A549 (cell line): ENCODE measurements at regions not wholly inside any gene's neighbourhood (a gene's known extent, or its start where the extent isn't known, plus 50 kb on each side); places are given as distances from the start of the nearest gene placed in this dataset.

Experiments
- ATAC-seq, 2 experiments: fragments of 200-7000 bp in 1 of 2; fragments of >200 bp in 1 of 2; cut with Nextera tagmentation in 1 of 2; cut with Tn5 transposase in 1 of 2; 3 replicates each; pipeline versions ENCODE4 v1.8.0 to v1.9.1; 2018 to 2020; ENCODE audit warnings: mild to moderate bottlenecking in 1 of 2, moderate library complexity in 1 of 2
- CTCF ChIA-PET: fragments of 300-600 bp; sonication (Branson Sonifier 250); formaldehyde crosslinking; extraction: SDS; loops from one replicate; lab custom pipeline; 2021; ENCODE audit warnings: antibody characterized with exemption, inconsistent platforms; lab: Yijun Ruan, JAX
- POLR2A ChIA-PET: fragments of 350-600 bp; formaldehyde crosslinking; extraction: SDS; loops from one replicate; lab custom pipeline; 2021; ENCODE audit warnings: antibody characterized with exemption, inconsistent platforms; lab: Yijun Ruan, JAX
- DNase-seq, 2 experiments: peaks; one replicate each; pipeline versions ENCODE4 v3.0.0 to v3.0.0-alpha.2; 2011 to 2016; ENCODE audit warnings: low read depth in 1 of 2, low spot score in 1 of 2
- FAIRE-seq: peaks from 2 replicates; lab custom pipeline; 2011; peaks lifted over from hg19 to GRCh38; lab: Jason Lieb, UNC
- H3K27ac ChIP-seq, 2 experiments: fragments of >200 bp; sonication (Bioruptor Twin); formaldehyde crosslinking; 3 replicates each; pipeline ENCODE4 v1.5.1; 2016 to 2017
- H3K4me1 ChIP-seq: fragments of >200 bp; sonication (Bioruptor Twin); formaldehyde crosslinking; 3 replicates; pipeline ENCODE4 v1.6.1; 2016
- H3K4me2 ChIP-seq: fragments of >200 bp; sonication (Bioruptor Twin); formaldehyde crosslinking; 3 replicates; pipeline ENCODE4 v1.6.1; 2016
- H3K4me3 ChIP-seq: fragments of >200 bp; sonication (Bioruptor Twin); formaldehyde crosslinking; 3 replicates; pipeline ENCODE4 v1.5.1; 2016
- H3K9me3 ChIP-seq: fragments of >200 bp; sonication (Bioruptor Twin); formaldehyde crosslinking; 3 replicates; pipeline ENCODE4 v1.6.1; 2016
- CBX8 ChIP-seq: fragments of 200-600 bp; sonication (generic); IDR thresholded peaks from 2 replicates; pipeline ENCODE4 v1.6.1; 2016
- CEBPB ChIP-seq, 2 experiments: fragments of >200 bp in 1 of 2; sonication (Bioruptor Twin) in 1 of 2; formaldehyde crosslinking in 1 of 2; IDR thresholded peaks; 2 replicates each; pipeline ENCODE4 v1.6.1; 2012 to 2016
- CHD2 ChIP-seq: fragments of 150-350 bp; IDR thresholded peaks from 2 replicates; pipeline ENCODE4 v1.6.1; 2014; ENCODE audit warnings: low read length; ENCODE audit not compliant: partially characterized antibody
- CHD4 ChIP-seq: fragments of 200-600 bp; sonication (generic); IDR thresholded peaks from 2 replicates; pipeline ENCODE4 v1.6.1; 2016; ENCODE audit warnings: antibody characterized with exemption, mild to moderate bottlenecking, borderline replicate concordance
- CTCF ChIP-seq: fragments of >200 bp; sonication (Bioruptor Twin); formaldehyde crosslinking; IDR thresholded peaks from 3 replicates; pipeline ENCODE4 v1.5.1; 2016
- EHMT2 ChIP-seq: fragments of 200-600 bp; sonication (generic); IDR thresholded peaks from 2 replicates; pipeline ENCODE4 v1.6.1; 2016; ENCODE audit warnings: antibody characterized with exemption, low read depth, mild to moderate bottlenecking, moderate library complexity
- ELK1 ChIP-seq: fragments of 150-350 bp; IDR thresholded peaks from 2 replicates; pipeline ENCODE4 v1.6.1; 2014; ENCODE audit warnings: low read depth, mild to moderate bottlenecking, low read length
- EP300 ChIP-seq, 2 experiments: fragments of >200 bp; sonication (Bioruptor Twin); formaldehyde crosslinking; IDR thresholded peaks; 2 replicates in 1 of 2; 3 replicates in 1 of 2; pipeline ENCODE4 v1.6.1; 2016 to 2017
- FOXS1 ChIP-seq: fragments of 250-450 bp; sonication (Bioruptor Pico); IDR thresholded peaks from 2 replicates; pipeline ENCODE4 v1.5.0; 2020; ENCODE audit warnings: mild to moderate bottlenecking, moderate library complexity
- GATA3 ChIP-seq: IDR thresholded peaks from 2 replicates; pipeline ENCODE4 v1.6.1; 2012; ENCODE audit warnings: borderline replicate concordance
- HDAC2 ChIP-seq: fragments of 200-600 bp; sonication (generic); IDR thresholded peaks from 2 replicates; pipeline ENCODE4 v1.6.1; 2016
- HES2 ChIP-seq: fragments of >200 bp; sonication (Bioruptor Twin); formaldehyde crosslinking; IDR thresholded peaks from 2 replicates; pipeline ENCODE4 v1.6.1; 2016
- HOXB5 ChIP-seq: fragments of 250-450 bp; sonication (Bioruptor Pico); IDR thresholded peaks from 2 replicates; pipeline ENCODE4 v1.5.0; 2020; ENCODE audit warnings: mild to moderate bottlenecking, moderate library complexity
- KDM5A ChIP-seq: fragments of 200-600 bp; sonication (generic); IDR thresholded peaks from 2 replicates; pipeline ENCODE4 v1.6.1; 2016; ENCODE audit warnings: antibody characterized with exemption, mild to moderate bottlenecking
- MAFK ChIP-seq: fragments of 450-650 bp; IDR thresholded peaks from 2 replicates; pipeline ENCODE4 v1.6.1; 2014; ENCODE audit not compliant: partially characterized antibody
- PBX3 ChIP-seq: IDR thresholded peaks from 2 replicates; pipeline ENCODE4 v1.6.1; 2012
- REST ChIP-seq: fragments of 200-600 bp; sonication (generic); IDR thresholded peaks from 2 replicates; pipeline ENCODE4 v1.6.1; 2016; ENCODE audit warnings: antibody characterized with exemption, mild to moderate bottlenecking, moderate library complexity
- RNF2 ChIP-seq: fragments of 200-600 bp; sonication (generic); IDR thresholded peaks from 2 replicates; pipeline ENCODE4 v1.6.1; 2016; ENCODE audit warnings: low read depth, mild to moderate bottlenecking, antibody characterized with exemption, moderate library complexity, borderline replicate concordance
- SMC3 ChIP-seq: fragments of >200 bp; sonication (Bioruptor Twin); formaldehyde crosslinking; IDR thresholded peaks from 3 replicates; pipeline ENCODE4 v1.6.1; 2018; ENCODE audit warnings: inconsistent platforms
- SREBF2 ChIP-seq: fragments of 450-650 bp; IDR thresholded peaks from 2 replicates; pipeline ENCODE4 v1.6.1; 2014; ENCODE audit warnings: mild to moderate bottlenecking, moderate library complexity
- ZFP36 ChIP-seq: fragments of 450-650 bp; IDR thresholded peaks from 2 replicates; pipeline ENCODE4 v1.6.1; 2014; ENCODE audit warnings: borderline replicate concordance; ENCODE audit not compliant: partially characterized antibody
- ZNF302 ChIP-seq: fragments of 250-450 bp; sonication (Bioruptor Pico); IDR thresholded peaks from 2 replicates; pipeline ENCODE4 v1.9.0; 2021; ENCODE audit warnings: inconsistent platforms, mild to moderate bottlenecking, moderate library complexity
- ZSCAN20 ChIP-seq: fragments of 250-450 bp; sonication (Bioruptor Pico); IDR thresholded peaks from 2 replicates; pipeline ENCODE4 v1.8.0; 2022; ENCODE audit warnings: mild to moderate bottlenecking, moderate library complexity
- WGBS: methylation state at CpG from one replicate; pipeline ENCODE4 v1.1.6; 2017; ENCODE audit errors: missing lambda C conversion rate; 5-methylcytosine and 5-hydroxymethylcytosine counted together

- no peak for TF ChIP-seq RNF2
- TF ChIP-seq, all 56 proteins: peak for 0
These were observed 77.1 kb upstream of the ATP11B start (continued) for GRCh38 chr3:182716114-182716688.

GRCh38 chr3:182717216-182717615 is 76.1 kb upstream of the ATP11B start:
- 90% methylated on average over 2 of the region's 2 CpGs for WGBS
- H3K4me3 ChIP-seq: no peak overlapping the region
- no peaks in the 10 kb centered on the region for H3K9me3 ChIP-seq
- TF ChIP-seq EP300 (IDR thresholded peaks at IDR 0.05) (no peak), SREBF2 (no peak)
- TF ChIP-seq, all 56 proteins: peak for 0
- FAIRE-seq (no peak), ATAC-seq (no peak), DNase-seq (no peak)
- CTCF ChIA-PET: interaction anchor here (1.5 to 1.9 kb wide), 2 partner anchors 13 to 120 kb away, joined by 4 to 5 read pairs; no protein-coding TSS in a partner anchor
- H3K27ac ChIP-seq: no peak overlapping the region
- POLR2A ChIA-PET: no interaction called here
- no peak overlapping the region for H3K4me2 ChIP-seq
- no peaks in the 10 kb centered on the region for H3K4me1 ChIP-seq

- WGBS: 73% methylated on average over 4 of the region's 6 CpGs
- FAIRE-seq (no peak), DNase-seq (no peak)
- TF ChIP-seq FOXS1 (CRISPR knock-in tag): no peak
- no peak for TF ChIP-seq PBX3
- TF ChIP-seq HOXB5 (CRISPR knock-in tag): no peak
- TF ChIP-seq CHD4: no peak
- no peak for TF ChIP-seq GATA3
- TF ChIP-seq HDAC2: no peak
- no peak for TF ChIP-seq CBX8
- TF ChIP-seq EHMT2: no peak
- TF ChIP-seq ZNF302 (CRISPR knock-in tag): no peak
- no peak for TF ChIP-seq CEBPB (IDR thresholded peaks at IDR 0.05)
- TF ChIP-seq MAFK: no peak
- no peak for TF ChIP-seq REST
- no peak for TF ChIP-seq CTCF
- no peak for TF ChIP-seq ZFP36
- no peak for TF ChIP-seq CHD2
- TF ChIP-seq ELK1: no peak
- TF ChIP-seq HES2: no peak
- no peak for TF ChIP-seq ZSCAN20 (CRISPR knock-in tag)
- TF ChIP-seq KDM5A: no peak
- TF ChIP-seq SMC3: no peak
- TF ChIP-seq, all 56 proteins: peak for 0
- H3K9me3 ChIP-seq: no peaks in the 10 kb centered on the region
- CTCF ChIA-PET: no interaction called here
- no peaks in the 10 kb centered on the region for H3K4me1 ChIP-seq
- no peak for ATAC-seq
- POLR2A ChIA-PET: no interaction called here
- H3K4me3 ChIP-seq: no peak overlapping the region
- no peak overlapping the region for H3K27ac ChIP-seq
- no peak overlapping the region for H3K4me2 ChIP-seq
These were observed 70.4 kb upstream of the ATP11B start for GRCh38 chr3:182722907-182723306.
